ENCODE measurements at regions not wholly inside any gene's neighbourhood (a gene's known extent, or its start where the extent isn't known, plus 50 kb on each side); places are given as distances from the start of the nearest gene placed in this dataset.

- Mint-ChIP-seq H3K36me3 (ENCODE audit: unreplicated experiment) (no peaks in the 10 kb centered on the region), H3K9me3 (ENCODE audit: unreplicated experiment) (peaks cover 2% of the 10 kb centered on the region), H3K27me3 (ENCODE audit: unreplicated experiment) (peaks cover under 1% of the 10 kb centered on the region), H3K27ac (ENCODE audit: unreplicated experiment) (no peak overlapping the region), H3K4me3 (ENCODE audit: unreplicated experiment) (no peak overlapping the region), H3K4me1 (ENCODE audit: low read depth, unreplicated experiment) (peaks cover 5% of the 10 kb centered on the region)
- no peak for DNase-seq
- no peak for TF ChIP-seq CTCF (IDR thresholded peaks at IDR 0.05; ENCODE audit: partially characterized antibody, unreplicated experiment)
Measured at GRCh38 chr6:168136622-168137021, 57.6 kb upstream of the FRMD1 start.

- Mint-ChIP-seq H3K36me3 (ENCODE audit: unreplicated experiment) (no peaks in the 10 kb centered on the region), H3K9me3 (ENCODE audit: unreplicated experiment) (peaks cover 4% of the 10 kb centered on the region), H3K27me3 (ENCODE audit: unreplicated experiment) (peaks cover 4% of the 10 kb centered on the region), H3K27ac (ENCODE audit: unreplicated experiment) (no peak overlapping the region), H3K4me3 (ENCODE audit: unreplicated experiment) (no peak overlapping the region), H3K4me1 (ENCODE audit: low read depth, unreplicated experiment) (peaks cover 5% of the 10 kb centered on the region)
- no peak for TF ChIP-seq CTCF (IDR thresholded peaks at IDR 0.05; ENCODE audit: partially characterized antibody, unreplicated experiment)
- no peak for DNase-seq
Measured at GRCh38 chr6:168136001-168136400, 57.0 kb upstream of the FRMD1 start.

- DNase-seq = no peak
- no peak for TF ChIP-seq CTCF (IDR thresholded peaks at IDR 0.05; ENCODE audit: partially characterized antibody, unreplicated experiment)
- Mint-ChIP-seq H3K9me3 (ENCODE audit: unreplicated experiment) (peaks cover 4% of the 10 kb centered on the region), H3K4me1 (ENCODE audit: low read depth, unreplicated experiment) (peaks cover 5% of the 10 kb centered on the region), H3K36me3 (ENCODE audit: unreplicated experiment) (no peaks in the 10 kb centered on the region), H3K27ac (ENCODE audit: unreplicated experiment) (no peak overlapping the region), H3K27me3 (ENCODE audit: unreplicated experiment) (peaks cover 4% of the 10 kb centered on the region), H3K4me3 (ENCODE audit: unreplicated experiment) (no peak overlapping the region)
Measured at GRCh38 chr6:168134560-168135201, 55.7 kb upstream of the FRMD1 start.

- Mint-ChIP-seq H3K27ac (ENCODE audit: unreplicated experiment) (no peak overlapping the region), H3K4me1 (ENCODE audit: low read depth, unreplicated experiment) (peaks cover 5% of the 10 kb centered on the region), H3K9me3 (ENCODE audit: unreplicated experiment) (peaks cover 4% of the 10 kb centered on the region), H3K4me3 (ENCODE audit: unreplicated experiment) (peak overlapping the region; percentile 16), H3K36me3 (ENCODE audit: unreplicated experiment) (no peaks in the 10 kb centered on the region), H3K27me3 (ENCODE audit: unreplicated experiment) (peaks cover 4% of the 10 kb centered on the region)
- TF ChIP-seq CTCF (IDR thresholded peaks at IDR 0.05; ENCODE audit: partially characterized antibody, unreplicated experiment) = no peak
- DNase-seq = no peak
Measured at GRCh38 chr6:168133687-168134559, 54.9 kb upstream of the FRMD1 start.

- Mint-ChIP-seq H3K4me1 (ENCODE audit: low read depth, unreplicated experiment) (peaks cover 5% of the 10 kb centered on the region), H3K4me3 (ENCODE audit: unreplicated experiment) (no peak overlapping the region), H3K9me3 (ENCODE audit: unreplicated experiment) (peaks cover 4% of the 10 kb centered on the region), H3K27ac (ENCODE audit: unreplicated experiment) (peak overlapping the region; percentile 38), H3K27me3 (ENCODE audit: unreplicated experiment) (peaks cover 4% of the 10 kb centered on the region), H3K36me3 (ENCODE audit: unreplicated experiment) (no peaks in the 10 kb centered on the region)
- no peak for DNase-seq
- TF ChIP-seq CTCF (IDR thresholded peaks at IDR 0.05; ENCODE audit: partially characterized antibody, unreplicated experiment) = no peak
Measured at GRCh38 chr6:168133168-168133561, 54.2 kb upstream of the FRMD1 start.

Data from glutamatergic neuron (in vitro differentiated cells).